ENCODE measurements at regions not wholly inside any gene's neighbourhood (a gene's known extent, or its start where the extent isn't known, plus 50 kb on each side); places are given as distances from the start of the nearest gene placed in this dataset.

DNA sequence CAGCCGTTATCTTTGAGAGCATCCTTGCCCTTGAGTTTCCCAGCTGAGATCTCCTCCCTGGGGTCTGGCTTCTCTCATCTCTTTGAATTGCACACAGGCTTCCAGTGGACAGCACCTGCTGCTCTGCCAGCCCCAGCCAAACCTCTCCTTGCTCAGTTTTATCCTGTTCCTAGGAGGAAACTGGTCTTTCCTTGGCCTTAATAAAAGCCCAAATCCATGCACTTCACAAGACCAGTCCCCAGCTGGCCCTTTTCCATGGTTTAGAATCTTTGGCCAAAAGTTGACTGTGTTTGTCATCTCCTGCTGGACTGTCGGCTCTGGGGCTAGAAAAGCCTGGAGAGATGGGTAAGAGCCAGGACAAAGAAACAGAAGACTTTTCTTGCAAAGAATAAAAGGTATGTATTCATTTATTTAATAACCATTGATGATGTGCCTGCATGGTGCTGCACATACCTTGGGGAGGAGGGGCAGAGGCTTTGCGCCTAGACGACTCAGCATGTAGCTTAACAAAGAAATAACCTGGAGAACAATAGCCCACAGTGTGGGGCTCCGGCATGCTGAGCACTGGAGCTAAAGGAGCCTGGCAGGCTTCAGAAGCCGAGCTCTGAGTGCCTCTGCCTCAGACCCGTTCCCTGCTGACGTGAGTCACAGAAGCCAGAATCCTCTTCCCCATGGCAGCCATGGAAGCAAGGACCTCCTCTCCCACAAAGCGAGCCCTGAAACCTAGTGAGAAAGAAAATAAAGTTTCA lies 319.3 kb upstream of the B3GAT1 start:
- Mint-ChIP-seq H3K27ac (ENCODE audit: unreplicated experiment) (no peak overlapping the region), H3K4me3 (ENCODE audit: unreplicated experiment) (no peak overlapping the region), H3K27me3 (ENCODE audit: low read depth, unreplicated experiment) (peaks cover 15% of the 10 kb centered on the region), H3K4me1 (ENCODE audit: low read depth, unreplicated experiment) (peaks cover 14% of the 10 kb centered on the region), H3K36me3 (ENCODE audit: low read depth, unreplicated experiment) (no peaks in the 10 kb centered on the region), H3K9me3 (ENCODE audit: unreplicated experiment) (no peaks in the 10 kb centered on the region)
- FAIRE-seq (no peak), DNase-seq (ENCODE audit: low read depth) (no peak)
- H3K4me2 ChIP-seq (ENCODE audit: low read length): no peak overlapping the region
- H3K36me3 ChIP-seq (ENCODE audit: insufficient read depth, low read length): no peaks in the 10 kb centered on the region
- no peaks in the 10 kb centered on the region for H3K9me3 ChIP-seq (ENCODE audit: insufficient read depth, low read depth, low read length)
- H3K4me1 ChIP-seq (ENCODE audit: insufficient read depth, low read length): peaks cover 2% of the 10 kb centered on the region
- H3K9ac ChIP-seq (ENCODE audit: low read length): no peak overlapping the region
- H2AFZ ChIP-seq (ENCODE audit: low read depth, low read length): no peak overlapping the region
- no peaks in the 10 kb centered on the region for H3K27me3 ChIP-seq (ENCODE audit: insufficient read depth, low read length)
- no peaks in the 10 kb centered on the region for H4K20me1 ChIP-seq (ENCODE audit: insufficient read depth, low read length)
- no peak for TF ChIP-seq EZH2 (IDR thresholded peaks at IDR 0.05; ENCODE audit: insufficient read depth, low read length)
- TF ChIP-seq, protein P1, sequence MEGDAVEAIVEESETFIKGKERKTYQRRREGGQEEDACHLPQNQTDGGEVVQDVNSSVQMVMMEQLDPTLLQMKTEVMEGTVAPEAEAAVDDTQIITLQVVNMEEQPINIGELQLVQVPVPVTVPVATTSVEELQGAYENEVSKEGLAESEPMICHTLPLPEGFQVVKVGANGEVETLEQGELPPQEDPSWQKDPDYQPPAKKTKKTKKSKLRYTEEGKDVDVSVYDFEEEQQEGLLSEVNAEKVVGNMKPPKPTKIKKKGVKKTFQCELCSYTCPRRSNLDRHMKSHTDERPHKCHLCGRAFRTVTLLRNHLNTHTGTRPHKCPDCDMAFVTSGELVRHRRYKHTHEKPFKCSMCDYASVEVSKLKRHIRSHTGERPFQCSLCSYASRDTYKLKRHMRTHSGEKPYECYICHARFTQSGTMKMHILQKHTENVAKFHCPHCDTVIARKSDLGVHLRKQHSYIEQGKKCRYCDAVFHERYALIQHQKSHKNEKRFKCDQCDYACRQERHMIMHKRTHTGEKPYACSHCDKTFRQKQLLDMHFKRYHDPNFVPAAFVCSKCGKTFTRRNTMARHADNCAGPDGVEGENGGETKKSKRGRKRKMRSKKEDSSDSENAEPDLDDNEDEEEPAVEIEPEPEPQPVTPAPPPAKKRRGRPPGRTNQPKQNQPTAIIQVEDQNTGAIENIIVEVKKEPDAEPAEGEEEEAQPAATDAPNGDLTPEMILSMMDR (IDR thresholded peaks at IDR 0.05; ENCODE audit: insufficient read depth, low read depth, low read length): no peak
- H3K79me2 ChIP-seq (ENCODE audit: insufficient read depth, low read length): no peaks in the 10 kb centered on the region
- H3K27ac ChIP-seq (ENCODE audit: low read depth, low read length): no peak overlapping the region
- no peak overlapping the region for H3K4me3 ChIP-seq (ENCODE audit: insufficient read depth, low read depth, low read length)

DNA sequence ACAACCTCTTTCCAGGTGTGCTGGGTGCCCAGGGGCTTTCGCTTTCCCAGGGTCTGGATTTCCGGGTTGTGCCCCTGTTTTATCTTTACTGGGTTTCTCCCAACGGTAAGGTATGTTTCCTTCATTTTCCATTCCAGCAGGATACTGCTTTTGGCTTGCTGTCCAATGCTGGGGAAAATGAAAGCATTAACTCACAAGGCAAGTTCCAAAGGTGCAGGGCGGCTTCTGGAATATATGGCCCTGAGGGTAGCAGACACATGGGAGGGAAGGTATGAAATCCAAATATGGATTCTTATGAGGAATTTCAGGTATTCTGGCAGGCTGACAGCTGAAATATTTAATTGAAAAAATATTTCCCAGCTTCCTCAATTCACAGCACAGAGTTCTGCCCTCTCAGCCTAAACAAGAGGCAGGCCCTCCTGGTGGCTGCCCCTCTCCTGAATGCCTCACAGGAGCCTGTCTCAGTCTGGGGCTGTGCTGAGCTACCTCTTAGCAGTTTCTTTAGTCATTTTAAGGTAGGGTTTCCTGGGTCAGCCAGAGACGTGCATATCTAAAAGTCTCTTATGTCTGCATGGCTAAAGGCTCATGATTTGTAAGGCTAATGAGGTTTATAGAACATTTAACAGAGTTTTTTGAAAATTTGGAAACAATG lies 318.6 kb upstream of the B3GAT1 start:
- Histone ChIP-seq H3K27me3 (ENCODE audit: insufficient read depth, low read length) (no peaks in the 10 kb centered on the region), H3K79me2 (ENCODE audit: insufficient read depth, low read length) (no peaks in the 10 kb centered on the region), H3K9me3 (ENCODE audit: insufficient read depth, low read depth, low read length) (no peaks in the 10 kb centered on the region), H3K36me3 (ENCODE audit: insufficient read depth, low read length) (no peaks in the 10 kb centered on the region), H4K20me1 (ENCODE audit: insufficient read depth, low read length) (no peaks in the 10 kb centered on the region), H3K27ac (ENCODE audit: low read depth, low read length) (no peak overlapping the region), H2AFZ (ENCODE audit: low read depth, low read length) (no peak overlapping the region), H3K4me3 (ENCODE audit: insufficient read depth, low read depth, low read length) (no peak overlapping the region), H3K9ac (ENCODE audit: low read length) (no peak overlapping the region), H3K4me2 (ENCODE audit: low read length) (no peak overlapping the region), H3K4me1 (ENCODE audit: insufficient read depth, low read length) (peaks cover 2% of the 10 kb centered on the region)
- Mint-ChIP-seq H3K27ac (ENCODE audit: unreplicated experiment) (no peak overlapping the region), H3K4me1 (ENCODE audit: low read depth, unreplicated experiment) (peaks cover 14% of the 10 kb centered on the region), H3K4me3 (ENCODE audit: unreplicated experiment) (no peak overlapping the region), H3K36me3 (ENCODE audit: low read depth, unreplicated experiment) (no peaks in the 10 kb centered on the region), H3K9me3 (ENCODE audit: unreplicated experiment) (no peaks in the 10 kb centered on the region), H3K27me3 (ENCODE audit: low read depth, unreplicated experiment) (peaks cover 18% of the 10 kb centered on the region)
- FAIRE-seq (no peak), DNase-seq (ENCODE audit: low read depth) (no peak)
- TF ChIP-seq, protein P1 (IDR thresholded peaks at IDR 0.05; ENCODE audit: insufficient read depth, low read depth, low read length): no peak
- TF ChIP-seq EZH2 (IDR thresholded peaks at IDR 0.05; ENCODE audit: insufficient read depth, low read length): no peak

DNA sequence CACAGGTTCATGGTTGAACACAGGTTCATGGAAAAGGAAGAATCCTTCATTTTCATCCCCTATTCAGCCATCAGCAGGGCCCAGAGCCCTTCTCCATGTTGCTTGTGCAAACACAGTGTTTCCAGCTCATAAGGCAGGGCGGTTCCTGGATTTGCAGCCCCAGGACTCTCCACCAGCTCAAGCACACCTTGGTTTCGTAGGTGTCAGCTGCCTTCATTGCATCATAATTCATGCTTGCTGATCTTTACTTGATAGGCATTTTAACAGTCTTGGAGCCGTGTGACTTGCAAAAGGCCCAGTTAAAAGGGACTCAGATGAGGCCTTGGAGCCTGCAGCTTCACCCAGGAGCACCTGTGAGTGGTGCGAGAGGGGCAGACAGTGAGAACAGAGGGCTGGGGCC lies 318.1 kb upstream of the B3GAT1 start:
- H3K4me2 ChIP-seq (ENCODE audit: low read length): no peak overlapping the region
- Mint-ChIP-seq H3K27me3 (ENCODE audit: low read depth, unreplicated experiment) (peaks cover 23% of the 10 kb centered on the region), H3K27ac (ENCODE audit: unreplicated experiment) (no peak overlapping the region), H3K9me3 (ENCODE audit: unreplicated experiment) (no peaks in the 10 kb centered on the region), H3K36me3 (ENCODE audit: low read depth, unreplicated experiment) (no peaks in the 10 kb centered on the region), H3K4me3 (ENCODE audit: unreplicated experiment) (no peak overlapping the region), H3K4me1 (ENCODE audit: low read depth, unreplicated experiment) (peaks cover 14% of the 10 kb centered on the region)
- no peak overlapping the region for H3K27ac ChIP-seq (ENCODE audit: low read depth, low read length)
- no peaks in the 10 kb centered on the region for H4K20me1 ChIP-seq (ENCODE audit: insufficient read depth, low read length)
- no peak for TF ChIP-seq EZH2 (IDR thresholded peaks at IDR 0.05; ENCODE audit: insufficient read depth, low read length)
- TF ChIP-seq, protein P1 (IDR thresholded peaks at IDR 0.05; ENCODE audit: insufficient read depth, low read depth, low read length): no peak
- DNase-seq (ENCODE audit: low read depth): no peak
- H3K27me3 ChIP-seq (ENCODE audit: insufficient read depth, low read length): no peaks in the 10 kb centered on the region
- peaks cover 2% of the 10 kb centered on the region for H3K4me1 ChIP-seq (ENCODE audit: insufficient read depth, low read length)
- FAIRE-seq: no peak
- no peak overlapping the region for H3K4me3 ChIP-seq (ENCODE audit: insufficient read depth, low read depth, low read length)
- H3K36me3 ChIP-seq (ENCODE audit: insufficient read depth, low read length): no peaks in the 10 kb centered on the region
- H3K9me3 ChIP-seq (ENCODE audit: insufficient read depth, low read depth, low read length): no peaks in the 10 kb centered on the region
- H3K9ac ChIP-seq (ENCODE audit: low read length): no peak overlapping the region
- no peaks in the 10 kb centered on the region for H3K79me2 ChIP-seq (ENCODE audit: insufficient read depth, low read length)
- H2AFZ ChIP-seq (ENCODE audit: low read depth, low read length): no peak overlapping the region

All from astrocyte (in vitro differentiated cells and primary cell).